ENCODE measurements at regions not wholly inside any gene's neighbourhood (a gene's known extent, or its start where the extent isn't known, plus 50 kb on each side); places are given as distances from the start of the nearest gene placed in this dataset.

DNA sequence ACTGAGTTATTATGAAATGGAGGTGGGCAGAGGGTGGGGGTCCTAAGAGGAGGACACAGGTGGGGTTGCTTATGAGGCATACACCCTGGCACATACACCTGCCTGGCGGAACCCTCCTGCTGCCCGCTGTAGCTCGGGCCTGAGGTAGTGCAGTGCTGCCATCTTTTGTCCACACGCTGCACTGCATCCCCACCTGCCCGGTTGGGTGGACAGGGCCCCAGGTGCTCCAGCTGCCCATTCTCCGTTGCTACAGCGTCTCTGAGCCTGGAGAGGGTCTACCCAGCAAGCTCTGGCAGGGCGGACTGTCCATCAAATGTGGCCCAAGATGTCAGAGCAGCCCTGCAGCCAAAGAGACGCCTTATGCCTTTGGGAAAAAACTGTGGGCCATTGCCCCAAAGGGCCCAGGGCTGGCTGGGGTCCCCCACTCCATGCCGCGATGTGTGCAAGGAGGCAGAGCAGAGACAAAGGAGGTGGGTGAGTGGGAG is 131.2 kb downstream of the BUD13 start:
- no peak overlapping the region for H3K4me3 ChIP-seq (ENCODE audit: low read depth, low read length)
- TF ChIP-seq, protein P1, sequence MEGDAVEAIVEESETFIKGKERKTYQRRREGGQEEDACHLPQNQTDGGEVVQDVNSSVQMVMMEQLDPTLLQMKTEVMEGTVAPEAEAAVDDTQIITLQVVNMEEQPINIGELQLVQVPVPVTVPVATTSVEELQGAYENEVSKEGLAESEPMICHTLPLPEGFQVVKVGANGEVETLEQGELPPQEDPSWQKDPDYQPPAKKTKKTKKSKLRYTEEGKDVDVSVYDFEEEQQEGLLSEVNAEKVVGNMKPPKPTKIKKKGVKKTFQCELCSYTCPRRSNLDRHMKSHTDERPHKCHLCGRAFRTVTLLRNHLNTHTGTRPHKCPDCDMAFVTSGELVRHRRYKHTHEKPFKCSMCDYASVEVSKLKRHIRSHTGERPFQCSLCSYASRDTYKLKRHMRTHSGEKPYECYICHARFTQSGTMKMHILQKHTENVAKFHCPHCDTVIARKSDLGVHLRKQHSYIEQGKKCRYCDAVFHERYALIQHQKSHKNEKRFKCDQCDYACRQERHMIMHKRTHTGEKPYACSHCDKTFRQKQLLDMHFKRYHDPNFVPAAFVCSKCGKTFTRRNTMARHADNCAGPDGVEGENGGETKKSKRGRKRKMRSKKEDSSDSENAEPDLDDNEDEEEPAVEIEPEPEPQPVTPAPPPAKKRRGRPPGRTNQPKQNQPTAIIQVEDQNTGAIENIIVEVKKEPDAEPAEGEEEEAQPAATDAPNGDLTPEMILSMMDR (IDR thresholded peaks at IDR 0.05; ENCODE audit: low read depth, low read length), result peak; percentile 44

DNA sequence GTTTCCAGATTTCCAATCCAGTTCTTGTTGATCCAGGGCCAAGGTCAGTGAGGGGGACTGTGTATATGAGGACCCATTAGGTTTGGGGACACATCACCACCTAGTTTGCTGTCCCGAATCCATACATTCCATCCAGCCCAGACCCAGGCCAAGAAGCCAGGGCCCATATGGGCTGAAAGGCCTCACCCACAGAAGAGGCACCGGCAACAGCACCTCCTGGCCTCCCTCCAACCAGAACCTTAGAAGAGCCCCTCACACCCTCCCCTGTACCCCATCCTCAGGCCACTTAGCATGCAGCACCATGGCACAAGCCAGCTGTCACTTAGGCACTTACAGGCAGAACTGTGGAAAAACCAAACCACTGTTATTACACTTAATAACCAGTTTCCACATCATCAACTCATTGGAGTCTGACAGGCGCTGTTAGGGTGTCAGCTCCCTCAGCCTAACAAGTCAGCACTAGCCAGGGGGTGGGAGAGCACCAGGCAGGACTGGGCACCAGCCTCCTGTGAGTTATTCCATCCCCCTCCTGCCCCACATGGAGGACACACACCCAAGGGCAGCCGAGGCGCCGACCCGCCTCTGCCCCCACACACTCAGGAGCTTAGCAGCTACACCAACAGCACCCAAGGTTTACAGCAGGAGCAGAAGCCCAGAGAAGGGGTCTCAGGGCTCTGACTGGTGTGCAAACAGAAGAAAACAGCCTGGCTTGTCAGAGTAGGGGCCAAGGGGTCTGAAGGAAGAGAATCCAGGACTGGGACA is 132.0 kb downstream of the BUD13 start:
- TF ChIP-seq, protein P1 (IDR thresholded peaks at IDR 0.05; ENCODE audit: low read depth, low read length), result no peak
- no peak overlapping the region for H3K4me3 ChIP-seq (ENCODE audit: low read depth, low read length)

DNA sequence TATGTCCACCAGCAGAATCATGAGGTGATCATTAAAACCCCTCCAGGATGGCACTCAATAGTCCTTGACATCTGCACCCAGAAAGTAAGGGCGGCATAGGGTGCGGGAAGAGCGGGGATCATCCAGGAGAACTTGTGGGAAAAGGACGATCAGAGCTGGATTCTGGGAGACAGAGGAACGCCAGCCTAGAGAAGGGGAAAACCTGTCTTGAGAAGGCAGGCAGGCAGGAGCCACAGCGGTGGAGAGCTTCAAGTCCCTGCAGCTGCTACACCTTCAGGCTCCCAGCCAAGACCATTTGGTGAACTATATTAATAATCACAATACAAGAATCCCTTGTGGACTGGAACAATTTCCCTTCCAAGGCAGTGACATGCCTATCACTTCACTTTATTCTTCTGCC is 134.3 kb downstream of the BUD13 start:
- no peak overlapping the region for H3K4me3 ChIP-seq (ENCODE audit: low read depth, low read length)
- TF ChIP-seq, protein P1 (IDR thresholded peaks at IDR 0.05; ENCODE audit: low read depth, low read length), result no peak

DNA sequence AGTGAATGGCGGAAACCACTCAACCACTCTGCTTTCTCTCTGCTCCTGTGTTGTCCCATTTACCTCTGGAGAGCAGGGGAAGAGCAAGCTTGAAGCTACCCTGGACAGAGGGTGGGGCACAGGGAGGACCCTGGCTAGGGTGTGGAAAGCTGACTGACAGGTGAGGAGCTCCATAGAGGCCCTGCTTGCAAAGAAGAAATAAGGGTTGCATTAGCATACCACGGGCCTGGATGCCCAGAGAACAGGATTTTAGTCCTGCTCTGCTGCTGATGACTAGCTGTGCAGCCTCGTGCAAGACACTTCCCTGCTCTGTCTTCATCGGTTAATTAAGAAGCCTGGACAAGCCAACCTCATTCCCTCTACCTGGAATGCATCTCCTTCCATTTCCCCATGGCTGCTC is 135.0 kb downstream of the BUD13 start:
- TF ChIP-seq, protein P1 (IDR thresholded peaks at IDR 0.05; ENCODE audit: low read depth, low read length), result no peak
- H3K4me3 ChIP-seq (ENCODE audit: low read depth, low read length), result no peak overlapping the region

DNA sequence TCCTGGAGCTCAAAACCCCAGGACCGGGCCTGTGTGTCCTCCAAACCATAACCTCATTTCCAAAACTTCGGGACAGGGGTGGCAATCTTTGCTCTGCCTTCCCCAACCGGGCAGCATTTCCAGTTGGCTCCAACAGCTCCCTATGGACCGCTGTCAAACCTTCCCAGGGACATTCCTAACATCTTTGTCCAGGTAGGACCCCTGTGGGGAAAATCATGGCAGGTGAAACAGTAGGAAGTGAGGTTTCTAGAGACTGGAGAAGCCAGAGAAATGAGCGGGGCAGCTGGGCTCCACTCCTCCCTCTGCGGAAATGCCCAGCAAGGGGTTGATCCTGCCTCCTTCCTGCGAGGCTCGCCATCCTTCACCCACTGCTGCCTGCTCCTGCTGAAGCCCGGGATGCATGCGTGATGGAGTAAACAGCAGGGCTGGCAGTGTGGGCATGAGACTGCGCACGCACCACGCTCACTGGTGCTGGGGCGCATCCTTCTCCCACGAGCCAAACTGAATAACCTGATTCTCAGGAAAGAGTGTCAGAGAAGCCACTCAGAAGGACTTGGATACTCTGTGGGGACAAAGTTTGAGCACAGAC is 136.4 kb downstream of the BUD13 start:
- no peak overlapping the region for H3K4me3 ChIP-seq (ENCODE audit: low read depth, low read length)
- TF ChIP-seq, protein P1 (IDR thresholded peaks at IDR 0.05; ENCODE audit: low read depth, low read length), result no peak

DNA sequence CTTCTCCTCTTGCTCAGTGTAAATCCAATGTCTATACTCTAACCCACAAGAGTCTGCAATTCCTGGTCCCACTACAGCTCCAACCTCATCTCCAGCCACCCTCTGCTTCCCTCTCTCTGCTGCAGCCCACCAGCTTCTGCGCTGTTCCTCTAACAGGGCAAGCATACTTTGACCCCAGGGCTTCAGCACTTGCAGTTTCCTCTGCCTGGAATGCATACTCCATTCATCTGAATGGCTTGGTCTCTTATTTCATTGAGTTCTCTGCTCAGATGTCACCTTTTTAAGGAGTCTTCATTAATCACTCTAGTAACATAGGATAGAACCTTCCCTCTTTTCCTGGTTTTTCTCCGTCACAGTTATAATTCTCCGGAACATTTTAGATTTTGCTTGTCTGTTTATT is 141.6 kb downstream of the BUD13 start:
- H3K4me3 ChIP-seq (ENCODE audit: low read depth, low read length), result no peak overlapping the region
- TF ChIP-seq, protein P1 (IDR thresholded peaks at IDR 0.05; ENCODE audit: low read depth, low read length), result no peak

DNA sequence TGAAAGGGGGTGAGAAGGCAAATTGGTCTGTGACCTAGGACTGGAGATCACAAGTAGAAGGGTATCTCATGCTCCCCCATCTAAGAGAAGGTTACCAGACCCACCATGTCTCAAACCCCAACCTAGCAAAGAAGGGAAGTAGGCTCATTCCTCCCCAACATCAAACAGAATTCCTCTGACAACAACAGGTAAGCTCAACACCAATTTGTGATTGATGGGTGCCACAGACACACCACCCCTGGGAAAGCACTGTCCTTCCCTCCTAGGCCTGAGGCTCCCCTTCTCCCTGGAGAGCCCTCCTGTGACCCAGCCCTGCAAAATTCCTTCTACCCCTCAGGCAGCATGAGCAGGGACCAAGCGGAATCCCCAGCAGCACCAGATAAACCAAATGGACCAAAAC is 154.3 kb downstream of the BUD13 start:
- TF ChIP-seq, protein P1 (IDR thresholded peaks at IDR 0.05; ENCODE audit: low read depth, low read length), result no peak
- H3K4me3 ChIP-seq (ENCODE audit: low read depth, low read length), result no peak overlapping the region
